ENCODE measurements at regions not wholly inside any gene's neighbourhood (a gene's known extent, or its start where the extent isn't known, plus 50 kb on each side); places are given as distances from the start of the nearest gene placed in this dataset.
"Not testable (repeated sequence)": the region's sequence is repeated elsewhere in the genome, so short reads cannot be mapped to it uniquely, and the experiment has no call there.

- DNase-seq, result no peak
These were observed 152.1 kb upstream of the RIMS1 start for GRCh38 chr6:71733970-71734899.

- no peak for DNase-seq
These were observed 148.4 kb upstream of the RIMS1 start for GRCh38 chr6:71737953-71738352.

DNA sequence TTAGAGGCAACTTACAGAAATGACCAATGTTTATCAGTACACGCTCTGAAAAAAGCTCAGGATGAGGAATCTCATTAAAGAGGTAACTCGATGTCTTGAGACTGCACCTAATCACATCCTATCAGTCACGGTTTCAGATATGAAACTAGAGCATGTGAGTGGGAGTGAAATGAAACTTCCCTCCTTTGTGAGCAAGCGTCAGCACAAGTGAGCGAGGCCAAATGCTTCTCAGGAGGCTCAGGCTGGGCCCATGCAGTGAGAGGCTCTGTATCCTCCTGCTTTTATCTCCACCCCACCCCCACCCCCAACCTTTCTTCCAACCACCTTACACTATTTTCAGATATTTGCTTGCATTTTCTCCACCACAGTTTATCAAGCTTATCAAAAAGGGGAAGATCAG, 140.8 kb upstream of the RIMS1 start:
- DNase-seq, result no peak

DNA sequence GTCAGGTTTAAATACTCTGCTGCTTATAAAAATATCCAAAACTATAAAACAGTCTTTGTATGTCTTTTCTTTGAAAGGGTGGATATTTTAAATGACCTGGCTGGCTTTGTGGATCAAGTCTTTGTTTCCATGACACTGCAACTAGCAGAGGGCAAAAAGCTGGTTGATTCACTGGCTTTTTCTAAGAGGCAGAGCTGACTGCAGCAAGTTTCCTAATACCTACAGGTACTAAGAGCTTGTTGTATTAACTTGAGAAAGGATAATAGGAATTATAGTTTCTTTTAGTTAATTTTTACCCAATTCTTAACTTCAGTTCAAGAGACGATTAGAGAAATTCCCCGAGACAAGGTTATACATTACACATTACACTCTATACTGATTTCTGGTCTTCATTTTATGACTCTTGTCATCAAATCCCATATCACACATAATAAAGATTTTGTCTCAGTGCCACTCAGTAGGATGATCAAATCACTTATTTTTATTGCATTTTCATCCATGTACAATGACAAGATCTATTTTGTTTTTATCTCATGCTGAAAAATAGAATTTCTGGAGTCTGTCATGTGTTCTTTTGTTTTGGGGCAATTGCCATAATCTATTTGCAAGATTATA, 120.1 kb upstream of the RIMS1 start:
- DNase-seq, result no peak

GRCh38 chr6:71766796-71767195, 119.6 kb upstream of the RIMS1 start:
- DNase-seq, result no peak

- DNase-seq, result no peak
These were observed 118.0 kb upstream of the RIMS1 start for GRCh38 chr6:71768356-71768755.

DNA sequence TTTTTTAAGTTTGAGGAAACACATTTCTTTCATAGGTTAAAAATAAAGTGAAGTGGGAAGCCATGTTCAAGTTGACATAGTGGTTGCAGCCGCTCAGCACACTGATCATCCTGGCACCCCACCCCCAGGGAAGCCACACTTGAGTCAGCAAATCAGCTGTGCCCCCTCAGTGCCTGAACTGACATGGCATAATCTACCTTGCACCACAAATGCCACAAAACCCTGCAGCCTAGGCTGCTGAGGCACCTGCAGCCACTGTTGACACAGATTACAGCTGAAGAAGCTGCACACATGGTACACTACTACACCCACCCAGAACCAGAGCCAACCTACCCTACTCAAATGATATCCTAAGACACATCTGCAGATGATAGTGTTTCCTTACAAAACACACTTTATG, 77.5 kb upstream of the RIMS1 start:
- no peak for DNase-seq

- DNase-seq, result no peak
These were observed 75.5 kb upstream of the RIMS1 start for GRCh38 chr6:71810880-71811279.

DNA sequence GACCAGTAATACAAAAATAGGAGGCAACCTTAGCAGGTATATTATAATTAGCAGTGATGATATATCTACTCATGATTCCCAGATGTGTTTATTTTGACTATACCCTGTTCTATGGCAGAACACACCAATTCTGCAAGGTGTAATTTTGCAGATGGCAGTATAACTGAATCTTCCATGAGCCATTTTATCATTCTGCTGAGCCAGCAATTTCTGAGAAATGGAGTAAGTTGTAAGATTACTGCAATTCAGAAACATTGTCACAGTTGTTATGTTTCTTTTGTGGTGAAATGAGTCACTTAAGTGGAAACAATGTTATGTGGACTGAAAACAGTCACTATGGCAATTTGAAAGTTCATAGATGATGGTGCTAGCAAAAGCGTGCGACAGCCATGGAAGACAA, 63.7 kb upstream of the RIMS1 start:
- DNase-seq, result no peak

GRCh38 chr6:71832110-71832764, 54.1 kb upstream of the RIMS1 start:
- not testable (repeated sequence) for DNase-seq

All from NCI-H2081 treated with DMSO at 0.1 percent for 48 hours (cell line).